K562 (cell line): ENCODE measurements at regions not wholly inside any gene's neighbourhood (a gene's known extent, or its start where the extent isn't known, plus 50 kb on each side); places are given as distances from the start of the nearest gene placed in this dataset.

ENCODE experiments used
- ATAC-seq: fragments of 200-7000 bp; cut with Tn5 transposase; 3 replicates; pipeline ENCODE4 v1.9.1; 2020; ENCODE audit warnings: moderate library complexity
- BruUV-seq: library from RNA; stranded (reverse); fragments of 400-500 nt; replicated peaks from 2 replicates; lab custom pipeline; 2021; lab: Mats Ljungman, UMichigan
- CTCF ChIA-PET: fragments of 300-600 bp; formaldehyde crosslinking; extraction: SDS; loops from one replicate; lab custom pipeline; 2021; ENCODE audit warnings: low intra/inter-chr PET ratio; lab: Yijun Ruan, JAX
- POLR2A ChIA-PET: fragments of 300-600, 350-650 bp; sonication (Branson Sonifier 250); formaldehyde crosslinking; extraction: SDS; loops from one replicate; lab custom pipeline; 2021; ENCODE audit warnings: antibody characterized with exemption, inconsistent platforms; lab: Yijun Ruan, JAX
- DNase-seq, 4 experiments: peaks; one replicate each; pipeline versions ENCODE4 v3.0.0 to v3.0.0-alpha.2; 2011 to 2018; ENCODE audit warnings: low spot score in 3 of 4, mixed read lengths in 3 of 4; ENCODE audit errors: extremely low read depth in 1 of 4
- FAIRE-seq: peaks from 2 replicates; lab custom pipeline; 2011; peaks lifted over from hg19 to GRCh38; lab: Jason Lieb, UNC
- H2AFZ ChIP-seq: 2 replicates; pipeline ENCODE4 v1.6.0; 2011; ENCODE audit warnings: low read depth, low read length, control low read depth, inconsistent platforms
- H3K27ac ChIP-seq: fragments of 200-600 bp; 3 replicates; pipeline ENCODE4 v1.8.0; 2011; ENCODE audit warnings: low read depth, mild to moderate bottlenecking, control low read depth, inconsistent platforms, low read length, moderate library complexity, mixed read lengths; ENCODE audit errors: extremely low read depth
- H3K27me3 ChIP-seq, 2 experiments: fragments of 300-600 bp in 1 of 2; 2 replicates in 1 of 2; 3 replicates in 1 of 2; pipeline versions ENCODE4 v1.6.0 to v1.8.0; 2011; ENCODE audit warnings: inconsistent platforms in 2 of 2, low read length in 2 of 2, mild to moderate bottlenecking in 1 of 2, mixed read lengths in 1 of 2, moderate library complexity in 1 of 2; ENCODE audit not compliant: control insufficient read depth in 2 of 2, insufficient read depth in 2 of 2
- H3K36me3 ChIP-seq: fragments of 300-600 bp; 3 replicates; pipeline ENCODE4 v1.8.0; 2011; ENCODE audit warnings: mild to moderate bottlenecking, low read length, inconsistent platforms; ENCODE audit not compliant: control insufficient read depth, insufficient read depth
- H3K4me1 ChIP-seq, 2 experiments: fragments of 200-600 bp in 1 of 2; replicated peaks in 1 of 2; 2 replicates in 1 of 2; 3 replicates in 1 of 2; pipeline versions ENCODE4 v1.5.1 to v1.8.0; 2011; ENCODE audit warnings: inconsistent platforms in 2 of 2, low read length in 2 of 2, mild to moderate bottlenecking in 1 of 2, mixed read lengths in 1 of 2, moderate library complexity in 1 of 2; ENCODE audit not compliant: control insufficient read depth in 2 of 2, insufficient read depth in 2 of 2
- H3K4me2 ChIP-seq: 2 replicates; pipeline ENCODE4 v1.6.1; 2011; ENCODE audit warnings: low read length, control low read depth, inconsistent platforms, mixed read lengths; ENCODE audit not compliant: insufficient read depth
- H3K4me3 ChIP-seq: fragments of 200-600 bp; sonication (generic), shearing (Covaris generic); 2 replicates; pipeline ENCODE4 v1.5.1; 2016; ENCODE audit warnings: control low read depth, inconsistent platforms
- H3K79me2 ChIP-seq: fragments of 200-600 bp; 3 replicates; pipeline ENCODE4 v1.8.0; 2011; ENCODE audit warnings: low read length, inconsistent platforms; ENCODE audit not compliant: control insufficient read depth, insufficient read depth
- H3K9ac ChIP-seq, 2 experiments: 2 replicates each; pipeline versions ENCODE4 v1.6.0 to v1.6.1; 2011; ENCODE audit warnings: low read depth in 2 of 2, low read length in 2 of 2, control low read depth in 1 of 2, inconsistent platforms in 1 of 2, mild to moderate bottlenecking in 1 of 2, mixed read lengths in 1 of 2; ENCODE audit not compliant: insufficient read depth in 1 of 2
- H3K9me1 ChIP-seq: one replicate; pipeline ENCODE4 v1.6.0; 2011; ENCODE audit warnings: inconsistent platforms, mild to moderate bottlenecking, low read length, moderate library complexity; ENCODE audit not compliant: control insufficient read depth, insufficient read depth
- H3K9me3 ChIP-seq: replicated peaks from 2 replicates; pipeline ENCODE4 v1.5.1; 2011; ENCODE audit warnings: low read depth, low read length, inconsistent platforms; ENCODE audit not compliant: control insufficient read depth, insufficient read depth
- H4K20me1 ChIP-seq: replicated peaks from 2 replicates; pipeline ENCODE4 v1.6.1; 2011; ENCODE audit warnings: low read length, inconsistent platforms, mixed read lengths; ENCODE audit not compliant: control insufficient read depth, insufficient read depth
- BCOR ChIP-seq: fragments of 450-650 bp; IDR thresholded peaks from 2 replicates; pipeline ENCODE4 v1.6.1; 2016
- CBX2 ChIP-seq: fragments of 200-600 bp; sonication (generic); IDR thresholded peaks from one replicate; pipeline ENCODE4 v1.6.1; 2012; ENCODE audit warnings: mild to moderate bottlenecking, low read length, inconsistent platforms; ENCODE audit not compliant: insufficient read depth, poor library complexity, severe bottlenecking
- EHMT2 ChIP-seq: fragments of 450-650 bp; IDR thresholded peaks from 2 replicates; pipeline ENCODE4 v1.6.1; 2018; ENCODE audit warnings: antibody characterized with exemption
- HDAC3 ChIP-seq: fragments of 450-650 bp; IDR thresholded peaks from 2 replicates; pipeline ENCODE4 v1.6.1; 2018; ENCODE audit warnings: borderline replicate concordance, mild to moderate bottlenecking, moderate library complexity; ENCODE audit not compliant: partially characterized antibody
- HMG20B ChIP-seq: fragments of 250-450 bp; sonication (Bioruptor Pico); IDR thresholded peaks from 2 replicates; pipeline ENCODE4 v1.5.0; 2021; ENCODE audit warnings: mild to moderate bottlenecking
- NFRKB ChIP-seq: fragments of 450-650 bp; IDR thresholded peaks from 2 replicates; pipeline ENCODE4 v1.6.1; 2016; ENCODE audit warnings: low read depth
- NFYB ChIP-seq: IDR thresholded peaks from 2 replicates; pipeline ENCODE4 v1.6.1; 2011; ENCODE audit warnings: mild to moderate bottlenecking, moderate library complexity; ENCODE audit not compliant: insufficient read length; ENCODE audit errors: extremely low read depth
- PHF21A ChIP-seq: fragments of 450-650 bp; IDR thresholded peaks from 2 replicates; pipeline ENCODE4 v1.6.1; 2017; ENCODE audit warnings: low read depth, borderline replicate concordance
- SNIP1 ChIP-seq: fragments of 450-650 bp; IDR thresholded peaks from 2 replicates; pipeline ENCODE4 v1.7.1; 2017; ENCODE audit warnings: low read depth, mild to moderate bottlenecking
- SRSF9 ChIP-seq: fragments of 200-400 bp; formaldehyde crosslinking; IDR thresholded peaks from 2 replicates; pipeline ENCODE4 v1.6.1; 2017; ENCODE audit warnings: low read depth, low read length, borderline replicate concordance
- TOE1 ChIP-seq, 2 experiments: fragments of 450-650 bp in 1 of 2; sonication (generic) in 1 of 2; formaldehyde crosslinking in 1 of 2; IDR thresholded peaks; 2 replicates each; pipeline versions ENCODE4 v1.7.1 to v1.8.0; 2016 to 2022; ENCODE audit warnings: borderline replicate concordance in 2 of 2, mild to moderate bottlenecking in 2 of 2, antibody characterized with exemption in 1 of 2, inconsistent platforms in 1 of 2, low read depth in 1 of 2, missing genetic modification reagents in 1 of 2, moderate library complexity in 1 of 2
- TRIM28 ChIP-seq: fragments of 450-650 bp; IDR thresholded peaks from 2 replicates; pipeline ENCODE4 v1.6.1; 2017
- ZNF347 ChIP-seq: fragments of 450-650 bp; formaldehyde crosslinking; IDR thresholded peaks from 2 replicates; pipeline ENCODE4 v1.4.0; 2020; ENCODE audit warnings: low read depth, mild to moderate bottlenecking, moderate library complexity
- ZNF699 ChIP-seq: fragments of 250-450 bp; sonication (Bioruptor Pico); IDR thresholded peaks from 2 replicates; pipeline ENCODE4 v1.8.0; 2021; ENCODE audit warnings: mild to moderate bottlenecking, moderate library complexity; ENCODE audit not compliant: insufficient replicate concordance
- WGBS: fragments of 100-300 bp; shearing (Covaris generic); methylation state at CpG from one replicate; pipeline ENCODE4 v1.1.6; 2016; ENCODE audit warnings: low coverage, mixed read lengths; ENCODE audit not compliant: insufficient coverage; ENCODE audit errors: missing lambda C conversion rate; 5-methylcytosine and 5-hydroxymethylcytosine counted together
- in situ Hi-C: fragments of 300-500 bp; cut with MboI; formaldehyde crosslinking; loops from 4 replicates; pipeline ENCODE4 v1.15.0; 2018; ENCODE audit warnings: inconsistent platforms, mixed read lengths
- intact Hi-C: fragments of 100-400 bp; cut with micrococcal nuclease; formaldehyde crosslinking; loops from 2 replicates; pipeline ENCODE4 v1.14.2; 2022
- TF ChIP-seq, protein P1 (sequence below): sonication (generic); formaldehyde crosslinking; IDR thresholded peaks from 2 replicates; pipeline ENCODE4 v1.8.0; 2023; ENCODE audit warnings: mild to moderate bottlenecking, missing genetic modification reagents
- TF ChIP-seq, protein P2 (sequence below): sonication (generic); formaldehyde crosslinking; IDR thresholded peaks from 2 replicates; pipeline ENCODE4 v1.8.0; 2022; ENCODE audit warnings: missing genetic modification reagents, mild to moderate bottlenecking, moderate library complexity, borderline replicate concordance
- TF ChIP-seq, protein P3 (sequence below): fragments of 450-650 bp; formaldehyde crosslinking; IDR thresholded peaks from 2 replicates; pipeline ENCODE4 v1.4.0; 2020; ENCODE audit warnings: mild to moderate bottlenecking
- TF ChIP-seq, protein P4 (sequence below), 2 experiments: fragments of 450-650 bp in 1 of 2; sonication (generic) in 1 of 2; formaldehyde crosslinking; conservative IDR thresholded peaks; 2 replicates each; pipeline versions ENCODE4 v1.4.0 to v1.8.1; 2020 to 2022; ENCODE audit warnings: mild to moderate bottlenecking in 1 of 2, missing genetic modification reagents in 1 of 2

DNA sequence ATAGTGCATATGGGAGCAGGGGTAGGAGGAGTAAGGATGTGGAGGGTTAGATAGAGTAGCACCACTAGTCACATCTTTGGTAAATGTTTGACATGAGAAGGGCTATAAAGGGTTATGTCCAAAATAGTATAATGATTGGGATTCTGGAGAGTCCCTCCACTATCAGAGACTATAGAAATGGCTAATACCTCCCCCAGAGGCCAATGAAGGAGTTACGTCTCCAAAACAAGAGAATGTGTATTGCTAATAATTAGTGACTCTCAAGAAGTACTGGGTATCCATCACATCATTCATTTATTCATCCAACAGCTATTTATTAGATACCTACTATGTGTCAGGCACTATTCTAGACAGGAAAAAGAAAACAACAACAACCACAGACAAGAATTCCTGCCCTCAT lies 203.7 kb upstream of the UMPS start:
- H3K27ac ChIP-seq: no peak overlapping the region
- no peaks in the 10 kb centered on the region for H4K20me1 ChIP-seq
- DNase-seq (peak in 1 of 4 experiments; percentile 15), ATAC-seq (no peak), FAIRE-seq (no peak)
- in situ Hi-C loops: no loop called here
- intact Hi-C loops: no loop called here
- H2AFZ ChIP-seq: no peak overlapping the region
- H3K36me3 ChIP-seq: no peaks in the 10 kb centered on the region
- WGBS: 0% methylated on average over 1 of the region's 1 CpG
- no TSS peak for BruUV-seq
- no peaks in the 10 kb centered on the region for H3K9me1 ChIP-seq
- no peak overlapping the region for H3K9ac ChIP-seq
- no peaks in the 10 kb centered on the region for H3K79me2 ChIP-seq
- no peaks in the 10 kb centered on the region for H3K27me3 ChIP-seq
- H3K4me1 ChIP-seq: no peaks in the 10 kb centered on the region
- H3K4me3 ChIP-seq: no peak overlapping the region
- no peak overlapping the region for H3K4me2 ChIP-seq
- TF ChIP-seq PHF21A (no peak), NFYB (no peak), TRIM28 (no peak), SRSF9 (no peak), TOE1 (IDR thresholded peaks at IDR 0.05; ENCODE audit: borderline replicate concordance) (no peak), TOE1 (CRISPR knock-in tag; IDR thresholded peaks at IDR 0.05; ENCODE audit: borderline replicate concordance, low read depth) (no peak), EHMT2 (no peak), ZNF699 (CRISPR knock-in tag) (no peak), HMG20B (CRISPR knock-in tag) (no peak), BCOR (no peak), SNIP1 (no peak), ZNF347 (CRISPR knock-in tag) (no peak), HDAC3 (no peak), CBX2 (no peak), NFRKB (no peak)
- TF ChIP-seq, protein P1, sequence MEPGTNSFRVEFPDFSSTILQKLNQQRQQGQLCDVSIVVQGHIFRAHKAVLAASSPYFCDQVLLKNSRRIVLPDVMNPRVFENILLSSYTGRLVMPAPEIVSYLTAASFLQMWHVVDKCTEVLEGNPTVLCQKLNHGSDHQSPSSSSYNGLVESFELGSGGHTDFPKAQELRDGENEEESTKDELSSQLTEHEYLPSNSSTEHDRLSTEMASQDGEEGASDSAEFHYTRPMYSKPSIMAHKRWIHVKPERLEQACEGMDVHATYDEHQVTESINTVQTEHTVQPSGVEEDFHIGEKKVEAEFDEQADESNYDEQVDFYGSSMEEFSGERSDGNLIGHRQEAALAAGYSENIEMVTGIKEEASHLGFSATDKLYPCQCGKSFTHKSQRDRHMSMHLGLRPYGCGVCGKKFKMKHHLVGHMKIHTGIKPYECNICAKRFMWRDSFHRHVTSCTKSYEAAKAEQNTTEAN (CRISPR knock-in tag): no peak
- TF ChIP-seq, protein P2, sequence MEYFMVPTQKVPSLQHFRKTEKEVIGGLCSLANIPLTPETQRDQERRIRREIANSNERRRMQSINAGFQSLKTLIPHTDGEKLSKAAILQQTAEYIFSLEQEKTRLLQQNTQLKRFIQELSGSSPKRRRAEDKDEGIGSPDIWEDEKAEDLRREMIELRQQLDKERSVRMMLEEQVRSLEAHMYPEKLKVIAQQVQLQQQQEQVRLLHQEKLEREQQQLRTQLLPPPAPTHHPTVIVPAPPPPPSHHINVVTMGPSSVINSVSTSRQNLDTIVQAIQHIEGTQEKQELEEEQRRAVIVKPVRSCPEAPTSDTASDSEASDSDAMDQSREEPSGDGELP: no peak
- TF ChIP-seq, protein P3, sequence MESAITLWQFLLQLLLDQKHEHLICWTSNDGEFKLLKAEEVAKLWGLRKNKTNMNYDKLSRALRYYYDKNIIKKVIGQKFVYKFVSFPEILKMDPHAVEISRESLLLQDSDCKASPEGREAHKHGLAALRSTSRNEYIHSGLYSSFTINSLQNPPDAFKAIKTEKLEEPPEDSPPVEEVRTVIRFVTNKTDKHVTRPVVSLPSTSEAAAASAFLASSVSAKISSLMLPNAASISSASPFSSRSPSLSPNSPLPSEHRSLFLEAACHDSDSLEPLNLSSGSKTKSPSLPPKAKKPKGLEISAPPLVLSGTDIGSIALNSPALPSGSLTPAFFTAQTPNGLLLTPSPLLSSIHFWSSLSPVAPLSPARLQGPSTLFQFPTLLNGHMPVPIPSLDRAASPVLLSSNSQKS (CRISPR knock-in tag): no peak
- TF ChIP-seq, protein P4, sequence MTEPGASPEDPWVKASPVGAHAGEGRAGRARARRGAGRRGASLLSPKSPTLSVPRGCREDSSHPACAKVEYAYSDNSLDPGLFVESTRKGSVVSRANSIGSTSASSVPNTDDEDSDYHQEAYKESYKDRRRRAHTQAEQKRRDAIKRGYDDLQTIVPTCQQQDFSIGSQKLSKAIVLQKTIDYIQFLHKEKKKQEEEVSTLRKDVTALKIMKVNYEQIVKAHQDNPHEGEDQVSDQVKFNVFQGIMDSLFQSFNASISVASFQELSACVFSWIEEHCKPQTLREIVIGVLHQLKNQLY (CRISPR knock-in tag; conservative IDR thresholded peaks at IDR 0.05): no peak
- ChIA-PET POLR2A (no interaction called here), CTCF (interaction anchor here (0.6 kb wide), 1 partner anchor 39 kb away, joined by 4 read pairs; no protein-coding TSS in a partner anchor)
- no peaks in the 10 kb centered on the region for H3K9me3 ChIP-seq
